HepG2 (cell line): ENCODE measurements at regions not wholly inside any gene's neighbourhood (a gene's known extent, or its start where the extent isn't known, plus 50 kb on each side); places are given as distances from the start of the nearest gene placed in this dataset.

Source experiments
- ATAC-seq: fragments of 200-7000 bp; cut with Tn5 transposase; 3 replicates; pipeline ENCODE4 v1.9.1; 2020; ENCODE audit warnings: mild to moderate bottlenecking, moderate library complexity
- BruUV-seq: library from RNA; stranded (reverse); fragments of 400-500 nt; replicated peaks from 2 replicates; lab custom pipeline; 2021; lab: Mats Ljungman, UMichigan
- CTCF ChIA-PET: fragments of 300-600 bp; formaldehyde crosslinking; extraction: SDS; loops from one replicate; lab custom pipeline; 2021; ENCODE audit warnings: low total read pairs, inconsistent platforms, low intra/inter-chr PET ratio; lab: Yijun Ruan, JAX
- POLR2A ChIA-PET: fragments of 350-600 bp; sonication (Branson Sonifier 250); formaldehyde crosslinking; loops from one replicate; lab custom pipeline; 2020; ENCODE audit warnings: antibody characterized with exemption, inconsistent platforms; lab: Yijun Ruan, JAX
- DNase-seq: peaks from one replicate; pipeline ENCODE4 v3.0.0-alpha.2; 2015; ENCODE audit warnings: low spot score
- FAIRE-seq: peaks from 3 replicates; lab custom pipeline; 2011; peaks lifted over from hg19 to GRCh38; lab: Jason Lieb, UNC
- H2AFZ ChIP-seq: one replicate; pipeline ENCODE4 v1.6.1; 2011; ENCODE audit warnings: low read length, inconsistent platforms
- H3K27ac ChIP-seq: fragments of 300-600 bp; 3 replicates; pipeline ENCODE4 v1.8.0; 2011; ENCODE audit warnings: mixed run types, mild to moderate bottlenecking, mixed read lengths, low read length, inconsistent platforms; ENCODE audit not compliant: insufficient read depth; ENCODE audit errors: extremely low read length
- H3K27me3 ChIP-seq, 2 experiments: fragments of 200-600 bp in 1 of 2; 2 replicates in 1 of 2; 3 replicates in 1 of 2; pipeline versions ENCODE4 v1.6.0 to v1.8.0; 2011; ENCODE audit warnings: low read length in 2 of 2, mild to moderate bottlenecking in 2 of 2, moderate library complexity in 2 of 2, inconsistent platforms in 1 of 2; ENCODE audit not compliant: insufficient read depth in 2 of 2, control insufficient read depth in 1 of 2
- H3K36me3 ChIP-seq, 2 experiments: fragments of 200-600 bp in 1 of 2; replicated peaks in 1 of 2; 2 replicates in 1 of 2; 3 replicates in 1 of 2; pipeline versions ENCODE4 v1.5.1 to v1.8.0; 2011; ENCODE audit warnings: low read length in 2 of 2, inconsistent platforms in 1 of 2; ENCODE audit not compliant: insufficient read depth in 2 of 2, control insufficient read depth in 1 of 2
- H3K4me1 ChIP-seq: 2 replicates; pipeline ENCODE4 v1.5.1; 2012; ENCODE audit warnings: low read length, inconsistent platforms; ENCODE audit not compliant: insufficient read depth
- H3K4me2 ChIP-seq: 2 replicates; pipeline ENCODE4 v1.6.0; 2011; ENCODE audit warnings: low read depth, low read length, inconsistent platforms
- H3K4me3 ChIP-seq, 3 experiments: fragments of 200-600 bp in 1 of 3; sonication (generic), shearing (Covaris generic) in 1 of 3; replicated peaks in 1 of 3; 2 replicates each; pipeline ENCODE4 v1.5.1; 2011 to 2016; ENCODE audit warnings: low read length in 3 of 3, inconsistent platforms in 2 of 3, low read depth in 2 of 3, mild to moderate bottlenecking in 2 of 3, control low read depth in 1 of 3, mixed read lengths in 1 of 3; ENCODE audit not compliant: insufficient read depth in 1 of 3
- H3K79me2 ChIP-seq: one replicate; pipeline ENCODE4 v1.6.1; 2011; ENCODE audit warnings: low read length, inconsistent platforms; ENCODE audit not compliant: insufficient read depth
- H3K9ac ChIP-seq: 2 replicates; pipeline ENCODE4 v1.6.0; 2011; ENCODE audit warnings: mild to moderate bottlenecking, low read depth, low read length, inconsistent platforms; ENCODE audit not compliant: insufficient read depth
- H3K9me3 ChIP-seq: 2 replicates; pipeline ENCODE4 v1.5.1; 2012; ENCODE audit warnings: mild to moderate bottlenecking, low read length
- H4K20me1 ChIP-seq: 2 replicates; pipeline ENCODE4 v1.6.0; 2011; ENCODE audit warnings: inconsistent platforms, mild to moderate bottlenecking, low read length, moderate library complexity; ENCODE audit not compliant: insufficient read depth
- AFF4 ChIP-seq: sonication (generic); formaldehyde crosslinking; IDR thresholded peaks from 2 replicates; pipeline ENCODE4 v1.4.0; 2020; ENCODE audit warnings: missing genetic modification reagents
- CC2D1A ChIP-seq: sonication (generic); formaldehyde crosslinking; IDR thresholded peaks from 2 replicates; pipeline ENCODE4 v1.8.1; 2023; ENCODE audit warnings: mild to moderate bottlenecking, missing genetic modification reagents
- GATAD1 ChIP-seq: IDR thresholded peaks from 2 replicates; pipeline ENCODE4 v1.6.1; 2016; ENCODE audit warnings: missing genetic modification reagents, missing compliant biosample characterization
- GTF3A ChIP-seq: sonication (generic); formaldehyde crosslinking; conservative IDR thresholded peaks from 2 replicates; pipeline ENCODE4 v1.4.0; 2020; ENCODE audit warnings: mild to moderate bottlenecking, missing genetic modification reagents
- SNAPC4 ChIP-seq: sonication (generic); formaldehyde crosslinking; IDR thresholded peaks from 2 replicates; pipeline ENCODE4 v1.4.0; 2020; ENCODE audit warnings: mild to moderate bottlenecking, missing genetic modification reagents
- STAG1 ChIP-seq: sonication (generic); formaldehyde crosslinking; IDR thresholded peaks from 2 replicates; pipeline ENCODE4 v1.4.0; 2020; ENCODE audit warnings: missing genetic modification reagents
- TBX2 ChIP-seq: sonication (generic); formaldehyde crosslinking; IDR thresholded peaks from 2 replicates; pipeline ENCODE4 v1.5.0; 2020; ENCODE audit warnings: missing genetic modification reagents, mild to moderate bottlenecking, borderline replicate concordance
- TEAD3 ChIP-seq: optimal IDR thresholded peaks from 2 replicates; pipeline ENCODE3; 2016; ENCODE audit warnings: borderline replicate concordance
- ZMYM3 ChIP-seq: sonication (generic); formaldehyde crosslinking; IDR thresholded peaks from 2 replicates; pipeline ENCODE4 v1.5.1; 2020; ENCODE audit warnings: mild to moderate bottlenecking, missing genetic modification reagents
- ZNF382 ChIP-seq: sonication (generic); formaldehyde crosslinking; IDR thresholded peaks from 2 replicates; pipeline ENCODE4 v1.5.0; 2020; ENCODE audit warnings: missing genetic modification reagents, mild to moderate bottlenecking, borderline replicate concordance
- ZNF670 ChIP-seq: sonication (generic); formaldehyde crosslinking; IDR thresholded peaks from 2 replicates; pipeline ENCODE4 v1.8.0; 2022; ENCODE audit warnings: mild to moderate bottlenecking, missing genetic modification reagents, borderline replicate concordance
- ZNF747 ChIP-seq: sonication (generic); formaldehyde crosslinking; IDR thresholded peaks from 2 replicates; pipeline ENCODE4 v1.8.1; 2023; ENCODE audit warnings: missing genetic modification reagents, mild to moderate bottlenecking, borderline replicate concordance
- WGBS: methylation state at CpG from one replicate; pipeline ENCODE4 v1.1.6; 2017; ENCODE audit warnings: low lambda C conversion rate; 5-methylcytosine and 5-hydroxymethylcytosine counted together
- in situ Hi-C: cut with HindIII; loops from 2 replicates; pipeline ENCODE4 v1.10.0; 2017; ENCODE audit warnings: low pct_unique_long_range_greater_than_20kb; ENCODE audit not compliant: extremely low pct_ligation_motif_present
- intact Hi-C: fragments of 100-400 bp; cut with micrococcal nuclease; formaldehyde crosslinking; loops from one replicate; pipeline ENCODE4 v1.10.0; 2022; ENCODE audit not compliant: unreplicated experiment

GRCh38 chr16:55056585-55057401 is 126.1 kb downstream of the IRX5 start:
- ATAC-seq (no peak), DNase-seq (no peak), FAIRE-seq (no peak)
- no peaks in the 10 kb centered on the region for H3K4me1 ChIP-seq
- no peak overlapping the region for H3K27ac ChIP-seq
- BruUV-seq: no TSS peak
- intact Hi-C loops: no loop called here
- H2AFZ ChIP-seq: no peak overlapping the region
- no peak overlapping the region for H3K9ac ChIP-seq
- in situ Hi-C loops: no loop called here
- CTCF ChIA-PET: no interaction called here
- H3K4me2 ChIP-seq: no peak overlapping the region
- no peaks in the 10 kb centered on the region for H4K20me1 ChIP-seq
- TF ChIP-seq SNAPC4 (no peak), ZNF382 (CRISPR knock-in tag) (no peak), TEAD3 (CRISPR knock-in tag) (no peak), STAG1 (CRISPR knock-in tag) (no peak), ZNF747 (CRISPR knock-in tag) (no peak), AFF4 (CRISPR knock-in tag) (no peak), ZNF670 (CRISPR knock-in tag) (no peak), ZMYM3 (CRISPR knock-in tag) (no peak), TBX2 (CRISPR knock-in tag) (no peak), GTF3A (no peak), GATAD1 (CRISPR knock-in tag) (no peak), CC2D1A (CRISPR knock-in tag) (no peak)
- POLR2A ChIA-PET: no interaction called here
- no peaks in the 10 kb centered on the region for H3K79me2 ChIP-seq
- H3K4me3 ChIP-seq: no peak overlapping the region
- WGBS: 76% methylated on average over 64 of the region's 64 CpGs
- 0 out of 2 replicates have a peak, but pooled peaks cover 6% of the 10 kb centered on the region for H3K9me3 ChIP-seq
- H3K36me3 ChIP-seq: no peaks in the 10 kb centered on the region
- no peaks in the 10 kb centered on the region for H3K27me3 ChIP-seq
